ENCODE measurements at regions not wholly inside any gene's neighbourhood (a gene's known extent, or its start where the extent isn't known, plus 50 kb on each side); places are given as distances from the start of the nearest gene placed in this dataset.

DNA sequence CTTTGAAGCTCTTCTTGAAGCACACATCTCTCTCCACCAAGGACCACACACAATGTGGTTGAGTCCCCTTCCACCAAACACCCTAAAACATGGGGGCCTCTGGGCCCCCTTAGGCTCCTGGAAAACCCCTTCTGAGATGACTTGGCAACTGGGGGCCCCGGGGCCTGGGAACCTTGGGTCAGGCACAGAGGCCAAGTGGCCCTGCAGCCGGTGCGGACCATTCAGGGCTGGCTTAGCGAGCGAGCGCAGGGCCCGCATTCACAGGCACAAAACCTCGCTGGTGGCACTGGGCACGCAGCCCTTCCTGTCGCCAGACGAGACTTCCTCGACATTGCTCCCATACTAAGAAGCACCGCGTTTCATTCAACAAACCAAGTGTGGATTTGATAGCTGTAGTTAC lies 111.2 kb upstream of the ID2 start:
- DNase-seq (ENCODE audit: low spot score): no peak

- DNase-seq (ENCODE audit: low spot score): no peak
These were observed 110.5 kb upstream of the ID2 start for GRCh38 chr2:8571301-8571791.

DNA sequence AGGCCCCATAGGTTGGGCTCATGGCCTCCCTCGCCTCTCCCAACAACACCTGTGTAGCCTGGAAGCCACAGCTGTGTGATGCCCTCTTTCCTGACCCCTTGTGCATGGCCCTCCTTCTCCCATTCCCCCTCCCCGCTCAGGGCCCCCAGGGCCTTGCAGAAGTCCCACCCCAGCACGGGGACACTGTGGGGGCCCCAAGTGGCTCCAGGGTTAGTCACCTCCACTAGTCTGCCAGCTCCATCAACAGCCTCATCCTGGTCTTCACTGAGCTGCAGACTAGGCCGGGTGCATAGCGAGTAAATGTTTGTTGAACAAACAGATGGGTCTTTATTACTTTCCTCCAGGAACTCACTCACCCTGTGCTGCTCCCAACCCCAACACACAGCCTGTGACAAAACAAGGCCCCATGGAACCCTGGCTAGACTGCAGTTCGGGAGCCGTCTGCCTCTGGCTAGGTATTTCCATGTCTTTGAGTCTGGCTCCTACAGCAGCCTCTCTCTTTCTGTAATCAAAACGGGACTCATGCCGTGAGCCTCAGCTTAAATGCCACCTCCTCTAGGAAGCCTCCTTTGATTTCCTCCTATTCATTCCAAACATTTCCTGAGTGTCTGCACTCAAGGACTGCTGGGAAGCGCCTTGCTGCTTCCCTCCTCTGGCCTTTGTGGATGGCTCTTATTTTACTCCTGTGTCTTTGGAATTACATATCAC lies 109.9 kb upstream of the ID2 start:
- DNase-seq (ENCODE audit: low spot score): no peak

GRCh38 chr2:8572712-8573233 lies 109.1 kb upstream of the ID2 start:
- DNase-seq (ENCODE audit: low spot score): no peak

DNA sequence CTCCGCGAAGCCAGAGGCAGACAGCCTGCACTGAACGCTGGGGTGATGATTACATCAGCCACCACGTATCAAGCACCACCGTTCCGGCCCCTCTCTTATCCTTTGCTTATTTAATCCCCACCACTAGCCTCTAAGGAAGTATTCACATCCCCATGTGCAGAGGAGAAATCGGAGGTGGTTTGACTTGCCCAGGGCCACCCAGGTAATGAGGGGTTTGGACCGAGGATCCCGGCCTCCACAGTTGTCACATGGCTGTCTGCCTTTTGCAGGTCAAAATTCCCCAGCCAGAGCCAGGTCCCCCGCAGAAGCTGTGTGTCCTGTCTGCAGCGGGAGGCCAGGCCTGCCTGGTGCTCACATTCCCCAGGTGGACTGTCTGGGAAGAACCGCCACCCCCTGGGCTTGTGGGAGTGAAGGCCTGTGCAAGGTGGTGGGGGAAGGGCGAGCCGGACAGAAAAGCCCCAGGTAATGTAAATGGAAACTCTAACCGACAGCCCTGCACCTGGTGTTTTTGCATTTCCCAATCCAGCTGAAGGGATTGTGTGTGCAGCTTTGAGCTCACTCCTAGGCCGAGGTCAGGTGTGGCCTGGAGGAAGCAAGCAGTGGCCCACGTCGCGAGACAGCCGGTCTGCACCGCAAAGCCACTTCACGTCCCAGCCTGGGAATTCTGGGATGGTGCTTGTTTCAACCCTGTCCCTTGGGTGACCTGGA lies 108.5 kb upstream of the ID2 start:
- no peak for DNase-seq (ENCODE audit: low spot score)

DNA sequence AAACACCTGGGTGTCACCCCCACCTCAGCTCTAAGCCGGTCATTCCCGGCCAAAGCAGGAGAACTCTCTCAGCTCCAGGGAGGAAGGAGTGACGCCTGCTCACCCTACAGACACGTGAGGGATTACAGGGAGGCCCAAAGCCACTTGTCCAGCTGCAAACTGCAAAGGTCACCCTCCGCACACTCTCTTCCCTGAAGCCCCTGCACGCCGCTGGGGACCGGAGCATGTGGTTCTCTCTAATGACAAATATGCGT lies 108.0 kb upstream of the ID2 start:
- DNase-seq (ENCODE audit: low spot score): no peak

DNA sequence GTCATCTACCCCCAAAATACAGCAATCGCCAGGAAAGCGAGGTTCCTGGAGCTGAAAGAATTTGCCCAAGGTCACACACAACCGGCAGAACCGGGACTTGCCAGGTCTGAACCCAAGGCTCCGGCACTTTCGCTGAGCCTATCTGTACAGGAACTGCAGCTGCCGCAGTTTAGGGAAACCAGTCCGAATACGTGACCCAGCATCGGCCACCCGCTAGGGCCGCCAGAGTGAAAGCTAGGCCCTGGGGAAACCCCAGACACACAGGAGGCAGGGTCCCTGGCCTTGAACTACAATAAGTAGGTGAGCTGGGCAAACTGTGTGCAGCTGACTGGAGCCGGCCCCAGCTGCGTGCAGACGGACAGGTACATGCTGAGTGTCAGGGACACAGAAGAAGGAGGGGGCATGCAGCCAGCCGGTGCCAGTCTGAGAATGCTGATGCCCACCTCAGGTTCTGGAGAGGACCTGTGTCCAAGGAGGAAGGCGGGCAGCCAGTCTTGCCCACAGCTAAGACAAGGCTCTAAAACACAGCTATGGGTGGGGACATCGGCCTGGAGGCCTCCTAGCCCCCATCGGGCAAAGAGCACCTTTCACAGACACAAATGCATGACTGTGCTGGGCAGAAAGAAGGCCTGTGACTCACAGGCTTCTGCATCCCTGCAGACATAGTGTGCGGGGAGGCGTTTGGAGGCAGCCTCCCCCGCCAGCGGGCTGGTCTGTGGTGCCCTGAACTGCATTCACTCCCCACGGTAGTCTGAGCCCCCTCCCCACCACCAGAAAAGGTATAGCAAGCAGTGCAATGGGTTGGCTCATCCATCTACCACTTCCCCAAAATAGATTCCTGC lies 107.4 kb upstream of the ID2 start:
- no peak for DNase-seq (ENCODE audit: low spot score)

DNA sequence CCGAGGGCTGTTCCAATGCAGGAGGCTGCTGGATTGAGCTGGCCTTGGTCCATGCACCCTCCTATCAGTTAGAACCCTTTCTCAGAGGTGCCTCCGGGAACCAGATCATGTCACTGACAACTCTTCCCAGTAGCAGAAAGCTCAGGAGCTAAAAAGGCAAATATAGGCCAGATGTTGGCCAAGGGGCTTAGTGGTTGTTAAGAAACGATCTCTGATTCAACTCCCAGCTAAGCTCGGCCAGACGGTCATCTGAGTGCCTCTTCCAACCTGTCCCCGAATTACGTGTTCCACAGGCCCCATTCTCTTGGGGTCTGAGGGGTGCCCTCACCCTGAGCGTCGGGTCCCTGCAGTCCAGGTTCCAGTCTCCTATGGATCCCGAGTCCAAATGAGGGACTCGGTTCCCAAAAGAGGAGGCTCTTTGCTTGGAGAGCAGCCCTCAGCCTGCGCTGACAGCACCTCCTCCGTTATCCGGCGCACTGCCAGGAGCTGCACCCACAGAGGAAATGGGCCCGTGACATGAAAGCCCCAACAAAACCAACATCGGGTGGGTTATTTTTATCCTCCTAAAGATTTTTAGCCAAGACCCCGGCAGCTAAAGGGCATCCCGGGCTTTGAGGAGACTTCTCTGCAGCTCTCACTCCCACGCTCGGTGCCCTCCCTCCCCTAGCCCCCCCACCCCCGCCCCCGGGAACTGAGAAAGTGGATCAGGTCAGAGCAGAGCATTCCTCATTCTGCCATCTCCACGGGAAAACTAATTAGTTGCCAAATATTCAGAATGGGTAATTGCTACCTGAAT lies 106.6 kb upstream of the ID2 start:
- no peak for DNase-seq (ENCODE audit: low spot score)

DNA sequence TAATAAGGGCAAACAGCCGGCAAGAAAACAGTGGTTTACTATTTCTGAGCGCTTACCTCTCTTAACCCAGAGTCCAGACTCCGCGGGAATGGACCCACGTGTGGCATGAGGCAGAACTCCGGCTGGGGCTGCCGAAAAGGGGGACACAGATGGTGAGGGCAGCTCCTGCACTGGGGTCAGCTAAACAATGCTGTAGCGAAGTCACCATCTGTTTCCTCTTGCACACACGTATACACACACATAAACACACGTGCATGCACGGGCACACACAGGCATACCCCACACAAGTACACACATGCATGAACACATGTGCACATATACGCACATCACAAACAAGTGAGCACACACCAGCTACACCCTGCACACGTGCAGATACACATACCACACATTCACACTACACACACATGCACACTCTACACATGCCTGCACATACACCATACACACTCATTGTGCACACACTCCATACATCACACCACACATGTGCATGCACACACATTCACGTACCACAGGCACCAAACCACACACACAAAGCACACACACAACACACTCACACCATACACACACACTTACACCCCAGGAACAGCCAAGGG lies 105.9 kb upstream of the ID2 start:
- DNase-seq (ENCODE audit: low spot score): no peak

GRCh38 chr2:8576525-8577167 lies 105.2 kb upstream of the ID2 start:
- DNase-seq (ENCODE audit: low spot score): no peak

DNA sequence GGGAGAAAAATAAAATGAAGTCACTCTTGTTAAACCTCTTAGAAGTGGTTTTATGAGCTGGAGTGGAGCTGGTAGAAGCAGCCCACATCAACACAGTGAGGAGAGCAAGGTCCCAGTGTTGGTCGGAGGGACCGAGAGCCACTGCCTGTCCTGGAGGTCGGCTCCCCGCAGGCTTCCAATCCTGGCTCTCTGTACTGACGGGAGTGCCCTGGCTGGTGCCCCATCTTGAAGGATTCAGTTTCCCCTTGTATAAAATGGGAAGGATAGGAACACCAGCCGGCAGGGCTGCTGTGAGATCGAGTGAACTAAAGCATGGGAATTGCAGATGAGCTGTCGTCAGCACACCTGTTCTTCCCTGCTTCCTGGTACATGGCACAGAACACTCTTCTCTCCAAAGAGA lies 104.3 kb upstream of the ID2 start:
- DNase-seq (ENCODE audit: low spot score): no peak

DNA sequence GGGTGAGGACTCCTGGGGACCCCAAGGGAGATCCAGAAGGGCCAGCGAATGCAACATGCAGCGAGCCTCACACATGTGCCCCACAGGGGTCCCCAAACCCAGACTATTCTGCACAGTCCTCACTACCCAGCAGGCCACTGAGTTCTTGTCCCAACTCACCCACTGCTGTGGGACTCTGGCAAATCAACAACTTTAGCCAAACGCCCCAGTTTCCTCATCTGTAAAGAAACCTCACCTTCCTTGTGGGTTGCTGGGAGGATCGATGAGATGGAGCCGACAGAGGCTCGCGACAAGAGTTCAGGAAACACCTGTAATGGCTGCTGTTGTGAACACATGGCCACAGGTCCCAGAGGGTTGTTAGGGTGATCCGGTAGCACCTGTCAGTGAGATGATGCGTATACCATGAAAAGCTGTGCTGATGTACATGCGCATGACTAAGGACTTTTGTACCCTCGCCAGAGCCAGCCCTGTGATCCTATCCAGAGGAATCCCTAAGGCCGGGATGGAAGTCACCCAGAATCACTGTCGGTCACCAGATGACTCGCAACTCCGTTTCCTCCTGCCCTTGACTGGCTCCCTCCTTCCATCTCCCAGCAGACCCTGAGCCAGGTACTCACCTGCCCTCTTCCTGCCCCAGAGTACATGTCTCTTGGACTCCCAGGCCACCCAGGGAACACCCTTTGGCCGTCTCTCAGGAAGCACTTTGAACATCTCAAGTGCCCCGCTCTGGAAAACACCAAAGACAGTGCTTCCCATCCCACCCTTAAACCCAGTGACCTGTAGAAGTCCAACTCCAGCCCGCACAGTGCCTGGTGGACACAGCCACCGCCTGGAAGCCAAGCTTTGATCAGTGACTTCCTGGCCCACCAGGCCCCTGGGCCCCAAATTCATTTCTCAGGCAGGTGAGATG lies 103.3 kb upstream of the ID2 start:
- DNase-seq (ENCODE audit: low spot score): no peak

DNA sequence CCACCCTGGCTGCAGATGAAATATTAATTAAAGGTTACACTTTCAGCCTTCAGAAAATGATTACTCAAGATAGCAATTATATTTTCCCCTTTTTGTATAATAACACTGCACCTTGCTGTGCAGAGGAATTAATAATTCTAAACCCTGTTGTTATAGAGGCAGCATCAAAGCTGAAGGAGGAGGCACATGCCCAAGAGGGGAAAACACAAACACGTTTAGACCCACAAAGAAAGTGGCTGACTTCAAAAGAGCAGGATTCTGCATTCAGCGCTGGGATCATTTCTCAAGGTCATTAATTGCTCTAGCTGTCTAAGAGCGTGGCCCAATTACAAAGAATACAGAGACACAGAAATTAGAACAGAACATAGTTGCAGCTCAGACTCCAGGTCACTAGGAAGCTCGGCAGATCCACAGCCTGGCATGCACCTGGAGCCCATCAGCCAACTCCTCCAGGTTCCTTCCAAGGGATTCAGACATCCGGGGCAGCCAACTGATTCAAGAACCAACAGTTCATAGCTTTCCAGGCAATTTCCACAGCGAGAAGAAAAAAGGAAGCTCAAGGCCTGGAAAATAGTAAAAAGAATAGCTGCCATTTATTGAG lies 102.3 kb upstream of the ID2 start:
- no peak for DNase-seq (ENCODE audit: low spot score)

DNA sequence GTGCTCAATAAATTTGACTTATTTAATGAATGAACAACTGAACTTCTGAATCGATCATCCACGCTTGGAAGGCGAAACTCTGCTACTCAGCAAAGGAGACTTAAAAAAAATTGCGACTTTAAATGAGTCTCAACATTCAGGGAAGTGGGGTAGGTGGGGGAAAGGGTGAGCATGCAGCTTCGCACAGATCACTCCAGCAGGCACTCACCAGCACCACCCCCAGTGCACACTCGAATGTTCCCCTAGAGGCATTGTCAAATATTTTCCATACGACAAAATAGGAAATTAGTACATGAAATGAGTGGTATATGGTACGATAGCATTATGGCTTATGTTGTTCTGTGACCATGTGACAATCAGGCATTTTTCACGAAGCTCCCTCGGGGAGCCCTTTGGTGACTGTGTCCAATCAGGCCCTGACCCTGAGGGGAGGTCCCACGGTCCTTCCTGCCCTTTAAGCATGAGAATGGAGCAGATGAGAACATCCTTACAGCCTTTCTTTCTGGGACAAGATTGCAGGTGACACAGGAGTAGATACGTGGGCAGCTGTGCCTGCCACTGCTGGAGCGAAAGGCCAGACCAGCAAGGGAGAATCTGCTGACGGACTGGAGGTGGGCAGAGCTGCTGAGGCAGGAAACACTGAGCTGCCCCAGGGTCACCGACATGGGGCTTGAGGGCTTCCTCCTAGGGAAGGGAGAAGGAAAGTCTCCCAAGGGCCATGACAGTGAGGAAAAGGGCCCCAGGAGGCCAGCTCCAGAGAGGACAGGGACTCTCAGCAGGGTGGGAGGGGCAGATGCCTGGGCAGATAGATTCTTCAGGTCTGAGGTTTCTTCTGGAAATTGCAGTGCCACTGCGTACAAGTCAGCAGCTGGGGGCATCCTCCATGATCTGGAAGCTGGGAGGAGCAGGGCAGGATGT lies 101.3 kb upstream of the ID2 start:
- DNase-seq (ENCODE audit: low spot score): no peak

DNA sequence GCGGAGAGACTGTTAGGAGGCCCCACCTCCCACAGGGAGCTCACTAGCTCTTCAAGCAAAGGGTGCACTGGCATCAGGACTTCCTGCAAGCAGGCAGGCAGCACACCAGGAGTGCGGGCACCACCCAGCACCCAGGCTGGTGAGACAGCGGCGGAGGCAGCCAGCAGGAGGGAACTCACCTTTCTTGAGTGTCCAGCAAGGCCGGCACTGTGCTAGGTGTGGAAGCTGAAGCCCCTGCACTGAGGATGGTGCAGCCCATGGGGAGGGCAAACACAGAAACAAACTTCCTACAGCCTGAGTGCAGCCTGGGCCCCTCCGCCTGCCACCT lies 100.7 kb upstream of the ID2 start:
- DNase-seq (ENCODE audit: low spot score): no peak

DNA sequence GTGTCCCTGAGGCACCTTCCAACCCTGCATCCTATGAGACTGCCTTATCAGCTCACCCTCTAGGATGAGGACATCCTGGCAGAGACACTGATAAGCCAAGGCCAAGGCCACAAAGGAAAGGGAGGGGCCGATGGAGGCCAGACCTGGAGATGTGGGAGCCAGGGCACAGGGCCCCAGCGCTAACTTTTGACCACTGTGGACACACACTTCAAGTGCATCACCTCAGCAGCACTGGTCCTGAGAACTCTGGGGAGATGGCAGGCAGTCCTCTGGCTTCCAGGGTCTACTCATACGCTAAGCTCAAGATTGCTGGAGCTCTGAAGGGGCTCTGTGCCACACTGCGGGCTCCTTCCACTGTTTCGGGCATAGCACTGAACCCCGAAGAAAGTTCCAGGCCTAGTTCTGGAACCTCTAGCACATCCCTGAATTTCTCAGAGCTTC lies 100.2 kb upstream of the ID2 start:
- no peak for DNase-seq (ENCODE audit: low spot score)

GRCh38 chr2:8582191-8582590 lies 99.7 kb upstream of the ID2 start:
- DNase-seq (ENCODE audit: low spot score): no peak

DNA sequence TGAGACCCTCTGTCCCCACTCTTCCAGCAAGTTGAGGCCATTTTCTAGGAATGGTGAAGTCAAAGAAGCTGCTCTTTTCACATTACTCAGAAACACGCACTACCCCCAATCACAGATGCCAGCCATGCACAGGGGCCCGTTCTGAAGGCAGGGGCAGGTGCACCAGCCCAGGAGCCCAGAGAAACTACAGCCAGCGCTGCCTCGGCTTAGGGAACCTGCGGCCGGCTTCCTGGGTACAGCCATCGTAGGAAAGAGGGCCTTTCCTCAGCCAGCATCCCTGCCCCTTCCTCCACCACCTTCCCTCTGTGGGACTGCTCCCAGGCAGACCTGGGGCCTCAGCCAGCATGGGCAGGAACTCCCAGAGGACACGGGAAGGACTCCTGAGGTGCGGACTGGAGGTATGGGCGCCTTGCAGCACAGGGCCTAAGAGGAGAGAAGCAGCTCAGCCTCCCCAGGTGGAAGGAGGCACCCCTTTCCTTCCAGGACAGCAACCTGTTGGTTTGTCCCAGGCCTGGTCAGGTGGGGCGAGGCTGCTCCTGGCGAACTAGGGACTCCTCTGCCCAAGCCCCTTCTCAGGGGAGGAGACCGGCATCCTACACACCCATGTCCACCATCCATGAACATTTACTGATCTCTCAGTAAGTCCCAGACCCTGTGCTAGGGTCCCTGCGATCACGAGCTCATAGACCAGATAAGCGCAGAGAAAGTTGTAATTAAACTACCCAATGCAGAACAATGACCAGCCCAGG lies 99.0 kb upstream of the ID2 start:
- no peak for DNase-seq (ENCODE audit: low spot score)

Data from D341Med (cell line).